SK-N-SH (cell line): ENCODE measurements at regions not wholly inside any gene's neighbourhood (a gene's known extent, or its start where the extent isn't known, plus 50 kb on each side); places are given as distances from the start of the nearest gene placed in this dataset.

ENCODE experiments used
- CTCF ChIA-PET: fragments of 300-600, 350-600 bp; formaldehyde crosslinking; extraction: SDS; loops from one replicate; lab custom pipeline; 2021; lab: Yijun Ruan, JAX
- POLR2A ChIA-PET: fragments of 350-600 bp; sonication (Branson Sonifier 250); formaldehyde crosslinking; extraction: SDS; loops from one replicate; lab custom pipeline; 2020; ENCODE audit warnings: antibody characterized with exemption, inconsistent platforms; lab: Yijun Ruan, JAX
- DNase-seq: peaks from one replicate; pipeline ENCODE4 v3.0.0; 2012
- H2AFZ ChIP-seq: fragments of 200-600 bp; sonication (generic); 2 replicates; pipeline ENCODE4 v1.8.1; 2016; ENCODE audit warnings: antibody characterized with exemption, mild to moderate bottlenecking, low read depth
- H3F3A ChIP-seq: fragments of 200-600 bp; sonication (generic); replicated peaks from 2 replicates; pipeline ENCODE3; 2016; ENCODE audit warnings: antibody characterized with exemption, mild to moderate bottlenecking; ENCODE audit not compliant: insufficient read depth
- H3K27ac ChIP-seq, 2 experiments: fragments of 200-500 bp in 1 of 2; fragments of 200-600 bp in 1 of 2; sonication (Bioruptor generic) in 1 of 2; sonication (generic), shearing (Covaris generic) in 1 of 2; 2 replicates each; pipeline versions ENCODE4 v1.5.1 to v1.6.1; 2014 to 2016; ENCODE audit warnings: low read depth in 2 of 2, inconsistent platforms in 1 of 2, low read length in 1 of 2, mild to moderate bottlenecking in 1 of 2, mixed read lengths in 1 of 2
- H3K27me3 ChIP-seq: fragments of 200-600 bp; sonication (generic), shearing (Covaris generic); 2 replicates; pipeline ENCODE4 v1.6.1; 2016; ENCODE audit warnings: mixed run types; ENCODE audit not compliant: insufficient read depth
- H3K36me3 ChIP-seq, 2 experiments: fragments of 200-500 bp in 1 of 2; fragments of 200-600 bp in 1 of 2; sonication (Bioruptor generic) in 1 of 2; sonication (generic) in 1 of 2; replicated peaks in 1 of 2; 2 replicates each; pipeline versions ENCODE3 to v1.5.1; 2014 to 2016; ENCODE audit warnings: low read length in 1 of 2, mild to moderate bottlenecking in 1 of 2; ENCODE audit not compliant: insufficient read depth in 2 of 2, control insufficient read depth in 1 of 2
- H3K4me1 ChIP-seq, 2 experiments: fragments of 200-500 bp in 1 of 2; fragments of 200-600 bp in 1 of 2; sonication (Bioruptor generic) in 1 of 2; sonication (generic), shearing (Covaris generic) in 1 of 2; 2 replicates each; pipeline versions ENCODE4 v1.5.1 to v1.6.1; 2014 to 2016; ENCODE audit warnings: low read depth in 1 of 2, low read length in 1 of 2, mixed run types in 1 of 2; ENCODE audit not compliant: insufficient read depth in 2 of 2, control insufficient read depth in 1 of 2
- H3K4me2 ChIP-seq: fragments of 200-600 bp; sonication (generic), shearing (Covaris generic); 2 replicates; pipeline ENCODE4 v1.6.1; 2017; ENCODE audit warnings: mixed run types
- H3K4me3 ChIP-seq, 2 experiments: fragments of 200-500 bp in 1 of 2; fragments of 200-600 bp in 1 of 2; sonication (Bioruptor generic) in 1 of 2; sonication (generic), shearing (Covaris generic) in 1 of 2; 2 replicates each; pipeline versions ENCODE4 v1.5.1 to v1.8.1; 2014 to 2016; ENCODE audit warnings: low read depth in 2 of 2, inconsistent platforms in 1 of 2, low read length in 1 of 2, mild to moderate bottlenecking in 1 of 2, mixed read lengths in 1 of 2, moderate library complexity in 1 of 2
- H3K79me2 ChIP-seq: fragments of 200-600 bp; sonication (generic); 2 replicates; pipeline ENCODE4 v1.8.1; 2017; ENCODE audit warnings: mild to moderate bottlenecking; ENCODE audit not compliant: insufficient read depth
- H3K9ac ChIP-seq: fragments of 200-600 bp; sonication (generic); 2 replicates; pipeline ENCODE4 v1.6.1; 2017; ENCODE audit warnings: mixed run types
- H3K9me2 ChIP-seq: fragments of 200-600 bp; sonication (generic); 2 replicates; pipeline ENCODE4 v1.6.1; 2017; ENCODE audit warnings: mixed run types
- H3K9me3 ChIP-seq: fragments of 200-600 bp; sonication (generic); 2 replicates; pipeline ENCODE4 v1.6.1; 2017; ENCODE audit warnings: mixed run types, mild to moderate bottlenecking, moderate library complexity
- H4K20me1 ChIP-seq: fragments of 200-600 bp; sonication (generic); 2 replicates; pipeline ENCODE4 v1.6.1; 2017; ENCODE audit warnings: mild to moderate bottlenecking, mixed run types; ENCODE audit not compliant: insufficient read depth
- CHD2 ChIP-seq: fragments of 150-350 bp; IDR thresholded peaks from 2 replicates; pipeline ENCODE4 v1.6.1; 2018; ENCODE audit warnings: low read length; ENCODE audit not compliant: partially characterized antibody
- ELF1 ChIP-seq: IDR thresholded peaks from 2 replicates; pipeline ENCODE4 v1.4.0; 2012
- EZH2phosphoT487 ChIP-seq: fragments of 200-600 bp; sonication (generic); IDR thresholded peaks from 2 replicates; pipeline ENCODE4 v1.6.1; 2017; ENCODE audit warnings: low read depth, mixed run types, mild to moderate bottlenecking, antibody characterized with exemption, moderate library complexity, borderline replicate concordance
- FOSL2 ChIP-seq: IDR thresholded peaks from 2 replicates; pipeline ENCODE4 v1.4.0; 2012; ENCODE audit warnings: low read depth, mild to moderate bottlenecking, moderate library complexity, borderline replicate concordance
- FOXJ3 ChIP-seq: sonication (generic); formaldehyde crosslinking; IDR thresholded peaks from 2 replicates; pipeline ENCODE4 v1.5.1; 2020; ENCODE audit warnings: mild to moderate bottlenecking, missing genetic modification reagents
- GABPA ChIP-seq: IDR thresholded peaks from 2 replicates; pipeline ENCODE4 v1.4.0; 2012; ENCODE audit warnings: low read depth, mild to moderate bottlenecking
- IRF3 ChIP-seq: fragments of 150-350 bp; IDR thresholded peaks from 2 replicates; pipeline ENCODE4 v1.6.1; 2016; ENCODE audit warnings: mild to moderate bottlenecking, low read depth, low read length
- MEF2A ChIP-seq: IDR thresholded peaks from 2 replicates; pipeline ENCODE4 v1.4.0; 2012; ENCODE audit warnings: low read depth, borderline replicate concordance
- POLR2AphosphoS5 ChIP-seq: IDR thresholded peaks from 2 replicates; pipeline ENCODE4 v1.6.1; 2012; ENCODE audit warnings: low read depth, low read length
- REST ChIP-seq: IDR thresholded peaks from 2 replicates; pipeline ENCODE4 v1.6.1; 2012; ENCODE audit warnings: mild to moderate bottlenecking, low read depth, low read length, moderate library complexity
- SIN3A ChIP-seq: IDR thresholded peaks from 2 replicates; pipeline ENCODE4 v1.6.1; 2012; ENCODE audit warnings: low read depth, mild to moderate bottlenecking, low read length, moderate library complexity, borderline replicate concordance
- TAF1 ChIP-seq: IDR thresholded peaks from 2 replicates; pipeline ENCODE4 v1.6.1; 2012; ENCODE audit warnings: low read depth, mild to moderate bottlenecking, low read length, moderate library complexity, borderline replicate concordance
- TCF12 ChIP-seq: IDR thresholded peaks from 2 replicates; pipeline ENCODE4 v1.4.0; 2012
- USF2 ChIP-seq: fragments of 150-350 bp; IDR thresholded peaks from 2 replicates; pipeline ENCODE4 v1.6.1; 2017; ENCODE audit warnings: antibody characterized with exemption, low read length, low read depth, borderline replicate concordance
- WGBS: methylation state at CpG from one replicate; pipeline ENCODE4 v1.1.6; 2017; ENCODE audit warnings: low lambda C conversion rate; 5-methylcytosine and 5-hydroxymethylcytosine counted together

GRCh38 chr2:80889009-80889408 lies 584.5 kb upstream of the LRRTM1 start (continued):
- TF ChIP-seq USF2 (no peak), EZH2phosphoT487 (no peak), POLR2AphosphoS5 (no peak), FOXJ3 (CRISPR knock-in tag) (no peak)

- no peaks in the 10 kb centered on the region for H3F3A ChIP-seq
- no peak overlapping the region for H3K27ac ChIP-seq
- no peaks in the 10 kb centered on the region for H3K4me1 ChIP-seq
- WGBS, result 13% methylated on average over 2 of the region's 2 CpGs
- no peaks in the 10 kb centered on the region for H4K20me1 ChIP-seq
- H3K79me2 ChIP-seq, result no peaks in the 10 kb centered on the region
- H3K9me3 ChIP-seq, result no peaks in the 10 kb centered on the region
- no peaks in the 10 kb centered on the region for H3K9me2 ChIP-seq
- H2AFZ ChIP-seq, result no peak overlapping the region
- H3K4me2 ChIP-seq, result no peak overlapping the region
- no peaks in the 10 kb centered on the region for H3K27me3 ChIP-seq
- no peak overlapping the region for H3K4me3 ChIP-seq
- no peak for DNase-seq
- no peaks in the 10 kb centered on the region for H3K36me3 ChIP-seq
- CTCF ChIA-PET, result no interaction called here
- H3K9ac ChIP-seq, result no peak overlapping the region
- POLR2A ChIA-PET, result no interaction called here
- TF ChIP-seq MEF2A, result no peak
Measured at GRCh38 chr2:80887841-80888378, 583.4 kb upstream of the LRRTM1 start.

- no peak for DNase-seq
- Histone ChIP-seq H3K9me3 (no peaks in the 10 kb centered on the region), H3K4me3 (no peak overlapping the region), H3K4me2 (no peak overlapping the region), H3K27me3 (no peaks in the 10 kb centered on the region), H3F3A (no peaks in the 10 kb centered on the region), H4K20me1 (no peaks in the 10 kb centered on the region), H3K9ac (no peak overlapping the region), H3K79me2 (no peaks in the 10 kb centered on the region), H2AFZ (no peak overlapping the region), H3K9me2 (no peaks in the 10 kb centered on the region), H3K27ac (no peak overlapping the region), H3K36me3 (no peaks in the 10 kb centered on the region), H3K4me1 (no peaks in the 10 kb centered on the region)
- no peak for TF ChIP-seq TCF12
- no peak for TF ChIP-seq IRF3
- TF ChIP-seq REST, result no peak
- no peak for TF ChIP-seq TAF1
- TF ChIP-seq SIN3A, result no peak
- TF ChIP-seq CHD2, result no peak
- TF ChIP-seq FOSL2, result no peak
- no peak for TF ChIP-seq GABPA
- no peak for TF ChIP-seq ELF1
- WGBS, result 49% methylated on average over 2 of the region's 2 CpGs
- POLR2A ChIA-PET, result no interaction called here
- CTCF ChIA-PET, result no interaction called here
Measured at GRCh38 chr2:80874374-80874773, 569.8 kb upstream of the LRRTM1 start.
